HCT116 (cell line): ENCODE measurements at regions not wholly inside any gene's neighbourhood (a gene's known extent, or its start where the extent isn't known, plus 50 kb on each side); places are given as distances from the start of the nearest gene placed in this dataset.

ENCODE experiments used
- ATAC-seq: fragments of 200-7000 bp; cut with Tn5 transposase; 2 replicates; pipeline ENCODE4 v1.9.1; 2020; ENCODE audit warnings: mild to moderate bottlenecking, moderate library complexity
- BruUV-seq: library from RNA; stranded (reverse); fragments of 400-500 nt; replicated peaks from 2 replicates; lab custom pipeline; 2021; lab: Mats Ljungman, UMichigan
- CTCF ChIA-PET: fragments of 300-600 bp; sonication (Branson Sonifier 250); formaldehyde crosslinking; loops from one replicate; lab custom pipeline; 2021; ENCODE audit warnings: antibody characterized with exemption; lab: Charles Lee
- POLR2A ChIA-PET: fragments of 300-600, 350-600 bp; sonication (Branson Sonifier 250); formaldehyde crosslinking; loops from one replicate; lab custom pipeline; 2021; ENCODE audit warnings: antibody characterized with exemption; lab: Charles Lee
- RAD21 ChIA-PET, 2 experiments: fragments of 300-600 bp; sonication (Branson Sonifier 250); formaldehyde crosslinking; loops; one replicate each; lab custom pipeline; 2023; ENCODE audit warnings: low total read pairs in 2 of 2; ENCODE audit not compliant: uncharacterized antibody in 2 of 2, unreplicated experiment in 2 of 2, low non-redundant PET in 1 of 2; lab: Charles Lee
- DNase-seq: peaks from one replicate; pipeline ENCODE4 v3.0.0-alpha.2; 2010; ENCODE audit warnings: low read depth, low spot score
- H2AFZ ChIP-seq: fragments of 200-600 bp; shearing (Covaris generic), sonication (generic); 2 replicates; pipeline ENCODE4 v1.6.1; 2017; ENCODE audit warnings: low read depth, mixed run types, mixed read lengths, antibody characterized with exemption, low read length; ENCODE audit not compliant: poor library complexity, severe bottlenecking
- H3K27ac ChIP-seq: 2 replicates; pipeline ENCODE4 v1.5.1; 2012; ENCODE audit warnings: low read depth, low read length
- H3K27me3 ChIP-seq: fragments of 200-600 bp; sonication (generic); 2 replicates; pipeline ENCODE4 v1.6.1; 2016; ENCODE audit warnings: mixed run types, low read length, mixed read lengths; ENCODE audit not compliant: insufficient read depth
- H3K36me3 ChIP-seq, 2 experiments: fragments of 200-500 bp in 1 of 2; fragments of 200-600 bp in 1 of 2; sonication (Bioruptor generic) in 1 of 2; sonication (generic) in 1 of 2; 2 replicates each; pipeline versions ENCODE4 v1.5.1 to v1.6.1; 2014 to 2016; ENCODE audit warnings: low read length in 2 of 2, inconsistent platforms in 1 of 2, mixed read lengths in 1 of 2, mixed run types in 1 of 2; ENCODE audit not compliant: insufficient read depth in 2 of 2, control insufficient read depth in 1 of 2
- H3K4me1 ChIP-seq, 2 experiments: fragments of 200-600 bp in 1 of 2; sonication (generic) in 1 of 2; 2 replicates each; pipeline versions ENCODE4 v1.5.1 to v1.6.1; 2012 to 2017; ENCODE audit warnings: low read length in 2 of 2, inconsistent platforms in 1 of 2, mild to moderate bottlenecking in 1 of 2, mixed read lengths in 1 of 2, mixed run types in 1 of 2, moderate library complexity in 1 of 2; ENCODE audit not compliant: insufficient read depth in 2 of 2, control insufficient read depth in 1 of 2
- H3K4me2 ChIP-seq: fragments of 200-600 bp; sonication (generic); 2 replicates; pipeline ENCODE4 v1.6.1; 2017; ENCODE audit warnings: mixed run types, low read length, mixed read lengths
- H3K4me3 ChIP-seq, 2 experiments: fragments of 200-600 bp in 1 of 2; sonication (generic) in 1 of 2; replicated peaks in 1 of 2; 2 replicates each; pipeline ENCODE4 v1.5.1; 2011 to 2016; ENCODE audit warnings: low read length in 2 of 2, control low read depth in 1 of 2, low read depth in 1 of 2, mild to moderate bottlenecking in 1 of 2, mixed read lengths in 1 of 2, mixed run types in 1 of 2
- H3K79me2 ChIP-seq: fragments of 200-600 bp; sonication (generic); 2 replicates; pipeline ENCODE4 v1.6.1; 2017; ENCODE audit warnings: mild to moderate bottlenecking, mixed run types, low read length, moderate library complexity, mixed read lengths; ENCODE audit not compliant: insufficient read depth
- H3K9ac ChIP-seq: fragments of 200-600 bp; sonication (generic); 2 replicates; pipeline ENCODE4 v1.6.1; 2016; ENCODE audit warnings: low read length, mixed read lengths
- H3K9me2 ChIP-seq: fragments of 200-600 bp; sonication (generic), shearing (Covaris generic); 2 replicates; pipeline ENCODE4 v1.6.1; 2017; ENCODE audit warnings: mixed run types, mild to moderate bottlenecking, moderate library complexity; ENCODE audit not compliant: insufficient read depth
- H3K9me3 ChIP-seq, 2 experiments: fragments of 200-500 bp in 1 of 2; fragments of 200-600 bp in 1 of 2; sonication (Bioruptor generic) in 1 of 2; sonication (generic) in 1 of 2; 2 replicates each; pipeline ENCODE4 v1.6.1; 2014 to 2017; ENCODE audit warnings: low read length in 2 of 2, mixed read lengths in 2 of 2, inconsistent platforms in 1 of 2, low read depth in 1 of 2, mild to moderate bottlenecking in 1 of 2, mixed run types in 1 of 2, moderate library complexity in 1 of 2; ENCODE audit not compliant: control insufficient read depth in 1 of 2, insufficient read depth in 1 of 2
- H4K20me1 ChIP-seq: fragments of 200-600 bp; sonication (generic), shearing (Covaris generic); 2 replicates; pipeline ENCODE4 v1.6.1; 2017; ENCODE audit warnings: mixed run types, mild to moderate bottlenecking, moderate library complexity; ENCODE audit not compliant: insufficient read depth
- CBX3 ChIP-seq: IDR thresholded peaks from 2 replicates; pipeline ENCODE4 v1.6.1; 2012; ENCODE audit warnings: low read depth
- CEBPB ChIP-seq: IDR thresholded peaks from 2 replicates; pipeline ENCODE4 v1.6.1; 2012; ENCODE audit warnings: low read depth
- EGR1 ChIP-seq: IDR thresholded peaks from 2 replicates; pipeline ENCODE4 v1.6.1; 2012; ENCODE audit warnings: low read depth
- EZH2 ChIP-seq: fragments of 200-600 bp; sonication (generic); IDR thresholded peaks from 2 replicates; pipeline ENCODE4 v1.6.1; 2017; ENCODE audit warnings: antibody characterized with exemption, mixed run types
- EZH2phosphoT487 ChIP-seq: fragments of 200-600 bp; IDR thresholded peaks from 2 replicates; pipeline ENCODE4 v1.6.1; 2018; ENCODE audit warnings: antibody characterized with exemption, borderline replicate concordance
- FOSL1 ChIP-seq: IDR thresholded peaks from 2 replicates; pipeline ENCODE4 v1.6.1; 2012; ENCODE audit warnings: low read depth
- JUND ChIP-seq: IDR thresholded peaks from 2 replicates; pipeline ENCODE4 v1.6.1; 2012
- POLR2A ChIP-seq: IDR thresholded peaks from 2 replicates; pipeline ENCODE4 v1.7.0; 2011; ENCODE audit warnings: borderline replicate concordance; ENCODE audit not compliant: insufficient read depth, insufficient read length; ENCODE audit errors: extremely low read depth
- POLR2AphosphoS5 ChIP-seq: IDR thresholded peaks from 2 replicates; pipeline ENCODE4 v1.6.1; 2011; ENCODE audit warnings: mild to moderate bottlenecking, low read depth, low read length, moderate library complexity
- RAD21 ChIP-seq: IDR thresholded peaks from 2 replicates; pipeline ENCODE4 v1.6.1; 2012; ENCODE audit warnings: low read depth, mild to moderate bottlenecking
- SIN3A ChIP-seq: IDR thresholded peaks from 2 replicates; pipeline ENCODE4 v1.6.1; 2012; ENCODE audit warnings: low read depth
- SRF ChIP-seq: IDR thresholded peaks from 2 replicates; pipeline ENCODE4 v1.6.1; 2012; ENCODE audit warnings: low read depth
- TCF7L2 ChIP-seq: IDR thresholded peaks from 2 replicates; pipeline ENCODE4 v1.7.0; 2011; ENCODE audit warnings: borderline replicate concordance, inconsistent platforms; ENCODE audit not compliant: insufficient read depth, insufficient read length; ENCODE audit errors: extremely low read depth
- YY1 ChIP-seq: IDR thresholded peaks from 2 replicates; pipeline ENCODE4 v1.6.1; 2011; ENCODE audit warnings: low read length, low read depth, moderate library complexity, mild to moderate bottlenecking; ENCODE audit not compliant: insufficient replicate concordance; ENCODE audit errors: extremely low read depth
- ZFX ChIP-seq: fragments of 450-650 bp; IDR thresholded peaks from 2 replicates; pipeline ENCODE4 v1.6.1; 2017
- ZNF274 ChIP-seq: fragments of 200-500 bp; sonication (Bioruptor generic); IDR thresholded peaks from 2 replicates; pipeline ENCODE4 v1.6.1; 2014; ENCODE audit warnings: mild to moderate bottlenecking, low read depth, low read length, inconsistent platforms
- intact Hi-C: fragments of 100-400 bp; cut with micrococcal nuclease; formaldehyde crosslinking; loops from 2 replicates; pipeline ENCODE4 v1.10.0; 2022
- TF ChIP-seq, protein P1 (sequence below): IDR thresholded peaks from 2 replicates; pipeline ENCODE4 v1.6.1; 2011; ENCODE audit warnings: mild to moderate bottlenecking, low read length, moderate library complexity; ENCODE audit not compliant: insufficient replicate concordance; ENCODE audit errors: extremely low read depth
- TF ChIP-seq, protein P2 (sequence below): IDR thresholded peaks from 2 replicates; pipeline ENCODE4 v1.6.1; 2012; ENCODE audit warnings: low read depth

DNA sequence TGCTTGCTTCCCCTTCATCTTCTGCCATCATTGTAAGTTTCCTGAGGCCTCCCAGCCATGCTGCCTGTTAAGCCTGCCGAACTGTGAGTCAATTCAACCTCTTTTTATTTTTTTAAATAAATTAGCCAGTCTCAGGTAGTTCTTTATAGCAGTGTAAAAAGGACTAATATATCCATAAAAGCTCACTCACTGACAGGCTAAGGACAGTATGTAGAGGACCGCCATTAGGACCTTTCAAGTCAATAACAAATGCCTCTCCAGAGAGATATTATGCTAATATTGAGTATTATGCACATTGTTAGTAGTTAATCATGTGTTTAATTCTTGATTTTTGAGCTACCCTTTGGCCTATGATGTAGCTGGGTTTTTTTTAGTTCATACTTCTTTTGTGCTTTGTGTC is 62.6 kb upstream of the GYPA start:
- Histone ChIP-seq H3K4me2 (no peak overlapping the region), H3K4me3 (no peak overlapping the region), H3K36me3 (no peaks in the 10 kb centered on the region), H3K9ac (no peak overlapping the region), H3K9me3 (no peaks in the 10 kb centered on the region), H3K27me3 (no peaks in the 10 kb centered on the region), H2AFZ (no peak overlapping the region), H3K79me2 (no peaks in the 10 kb centered on the region), H3K4me1 (no peaks in the 10 kb centered on the region), H4K20me1 (no peaks in the 10 kb centered on the region), H3K27ac (no peak overlapping the region), H3K9me2 (no peaks in the 10 kb centered on the region)
- ChIA-PET CTCF (no interaction called here), POLR2A (no interaction called here), RAD21 (no interaction called here)
- no peak for TF ChIP-seq JUND
- TF ChIP-seq CEBPB, result no peak
- no peak for TF ChIP-seq SRF
- TF ChIP-seq SIN3A, result no peak
- no peak for TF ChIP-seq RAD21
- no peak for TF ChIP-seq EGR1
- TF ChIP-seq ZFX, result no peak
- intact Hi-C loops, result no loop called here
- DNase-seq (no peak), ATAC-seq (no peak)
- no TSS peak for BruUV-seq

DNA sequence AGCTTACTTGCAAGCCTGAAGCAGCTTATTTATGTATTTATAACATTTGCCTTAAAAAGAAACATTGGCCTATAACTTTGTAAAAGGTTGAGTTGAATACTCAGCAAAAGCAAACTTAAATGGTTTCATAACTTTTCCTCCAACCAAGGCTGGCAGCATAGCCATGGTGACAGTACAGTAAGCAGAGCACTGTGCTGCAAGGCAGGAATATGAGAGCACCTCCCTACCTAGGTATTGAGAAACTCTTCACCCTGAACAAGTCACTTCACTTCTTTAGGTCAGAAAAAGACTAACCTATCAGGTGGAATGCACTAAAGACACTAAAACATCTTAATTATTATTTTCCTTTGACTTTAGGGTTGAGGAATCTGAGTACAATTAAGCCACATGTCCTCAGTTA is 63.9 kb upstream of the GYPA start:
- ChIA-PET RAD21 (no interaction called here), POLR2A (no interaction called here), CTCF (no interaction called here)
- Histone ChIP-seq H3K36me3 (no peaks in the 10 kb centered on the region), H3K4me1 (no peaks in the 10 kb centered on the region), H3K9ac (no peak overlapping the region), H3K4me2 (no peak overlapping the region), H3K27me3 (no peaks in the 10 kb centered on the region), H4K20me1 (no peaks in the 10 kb centered on the region), H2AFZ (no peak overlapping the region), H3K79me2 (no peaks in the 10 kb centered on the region), H3K9me2 (no peaks in the 10 kb centered on the region), H3K27ac (no peak overlapping the region), H3K4me3 (no peak overlapping the region), H3K9me3 (no peaks in the 10 kb centered on the region)
- ATAC-seq (no peak), DNase-seq (no peak)
- no TSS peak for BruUV-seq
- intact Hi-C loops, result no loop called here
- TF ChIP-seq EZH2, result no peak
- no peak for TF ChIP-seq YY1
- no peak for TF ChIP-seq EGR1
- TF ChIP-seq EZH2phosphoT487, result no peak
- TF ChIP-seq JUND, result no peak
- TF ChIP-seq, protein P1, sequence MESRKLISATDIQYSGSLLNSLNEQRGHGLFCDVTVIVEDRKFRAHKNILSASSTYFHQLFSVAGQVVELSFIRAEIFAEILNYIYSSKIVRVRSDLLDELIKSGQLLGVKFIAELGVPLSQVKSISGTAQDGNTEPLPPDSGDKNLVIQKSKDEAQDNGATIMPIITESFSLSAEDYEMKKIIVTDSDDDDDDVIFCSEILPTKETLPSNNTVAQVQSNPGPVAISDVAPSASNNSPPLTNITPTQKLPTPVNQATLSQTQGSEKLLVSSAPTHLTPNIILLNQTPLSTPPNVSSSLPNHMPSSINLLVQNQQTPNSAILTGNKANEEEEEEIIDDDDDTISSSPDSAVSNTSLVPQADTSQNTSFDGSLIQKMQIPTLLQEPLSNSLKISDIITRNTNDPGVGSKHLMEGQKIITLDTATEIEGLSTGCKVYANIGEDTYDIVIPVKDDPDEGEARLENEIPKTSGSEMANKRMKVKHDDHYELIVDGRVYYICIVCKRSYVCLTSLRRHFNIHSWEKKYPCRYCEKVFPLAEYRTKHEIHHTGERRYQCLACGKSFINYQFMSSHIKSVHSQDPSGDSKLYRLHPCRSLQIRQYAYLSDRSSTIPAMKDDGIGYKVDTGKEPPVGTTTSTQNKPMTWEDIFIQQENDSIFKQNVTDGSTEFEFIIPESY, result no peak
- no peak for TF ChIP-seq SRF
- TF ChIP-seq ZNF274, result no peak
- no peak for TF ChIP-seq CEBPB
- TF ChIP-seq POLR2A, result no peak
- TF ChIP-seq TCF7L2, result no peak
- TF ChIP-seq, protein P2, sequence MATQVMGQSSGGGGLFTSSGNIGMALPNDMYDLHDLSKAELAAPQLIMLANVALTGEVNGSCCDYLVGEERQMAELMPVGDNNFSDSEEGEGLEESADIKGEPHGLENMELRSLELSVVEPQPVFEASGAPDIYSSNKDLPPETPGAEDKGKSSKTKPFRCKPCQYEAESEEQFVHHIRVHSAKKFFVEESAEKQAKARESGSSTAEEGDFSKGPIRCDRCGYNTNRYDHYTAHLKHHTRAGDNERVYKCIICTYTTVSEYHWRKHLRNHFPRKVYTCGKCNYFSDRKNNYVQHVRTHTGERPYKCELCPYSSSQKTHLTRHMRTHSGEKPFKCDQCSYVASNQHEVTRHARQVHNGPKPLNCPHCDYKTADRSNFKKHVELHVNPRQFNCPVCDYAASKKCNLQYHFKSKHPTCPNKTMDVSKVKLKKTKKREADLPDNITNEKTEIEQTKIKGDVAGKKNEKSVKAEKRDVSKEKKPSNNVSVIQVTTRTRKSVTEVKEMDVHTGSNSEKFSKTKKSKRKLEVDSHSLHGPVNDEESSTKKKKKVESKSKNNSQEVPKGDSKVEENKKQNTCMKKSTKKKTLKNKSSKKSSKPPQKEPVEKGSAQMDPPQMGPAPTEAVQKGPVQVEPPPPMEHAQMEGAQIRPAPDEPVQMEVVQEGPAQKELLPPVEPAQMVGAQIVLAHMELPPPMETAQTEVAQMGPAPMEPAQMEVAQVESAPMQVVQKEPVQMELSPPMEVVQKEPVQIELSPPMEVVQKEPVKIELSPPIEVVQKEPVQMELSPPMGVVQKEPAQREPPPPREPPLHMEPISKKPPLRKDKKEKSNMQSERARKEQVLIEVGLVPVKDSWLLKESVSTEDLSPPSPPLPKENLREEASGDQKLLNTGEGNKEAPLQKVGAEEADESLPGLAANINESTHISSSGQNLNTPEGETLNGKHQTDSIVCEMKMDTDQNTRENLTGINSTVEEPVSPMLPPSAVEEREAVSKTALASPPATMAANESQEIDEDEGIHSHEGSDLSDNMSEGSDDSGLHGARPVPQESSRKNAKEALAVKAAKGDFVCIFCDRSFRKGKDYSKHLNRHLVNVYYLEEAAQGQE, result no peak
- no peak for TF ChIP-seq CBX3
- TF ChIP-seq POLR2AphosphoS5, result no peak
- no peak for TF ChIP-seq FOSL1
